H1 (cell line): ENCODE measurements at regions not wholly inside any gene's neighbourhood (a gene's known extent, or its start where the extent isn't known, plus 50 kb on each side); places are given as distances from the start of the nearest gene placed in this dataset.

ENCODE experiments used
- CHD7 ChIP-seq: fragments of 300-600 bp; sonication (generic); IDR thresholded peaks from 2 replicates; pipeline ENCODE4 v1.7.1; 2012; ENCODE audit warnings: low read length, moderate library complexity, mild to moderate bottlenecking, inconsistent platforms; ENCODE audit not compliant: insufficient replicate concordance
- KDM4A ChIP-seq: IDR thresholded peaks from one replicate; pipeline ENCODE4 v1.7.1; 2012; ENCODE audit warnings: low read depth, mild to moderate bottlenecking, moderate library complexity, low read length, inconsistent platforms; ENCODE audit not compliant: severe bottlenecking
- POLR2AphosphoS5 ChIP-seq: IDR thresholded peaks from 2 replicates; pipeline ENCODE4 v1.6.1; 2011; ENCODE audit warnings: low read depth, low read length

GRCh38 chr4:100023800-100024199 lies 73.7 kb upstream of the H2AZ1 start (continued):
- TF ChIP-seq CHD7: no peak
- no peak for TF ChIP-seq POLR2AphosphoS5
- no peak for TF ChIP-seq KDM4A
